PC-9 (cell line): ENCODE measurements at regions not wholly inside any gene's neighbourhood (a gene's known extent, or its start where the extent isn't known, plus 50 kb on each side); places are given as distances from the start of the nearest gene placed in this dataset.

Source experiments
- BruUV-seq: library from RNA; stranded (reverse); fragments of 400-500 nt; replicated peaks from 2 replicates; lab custom pipeline; 2021; lab: Mats Ljungman, UMichigan
- CTCF ChIA-PET: fragments of 300-600 bp; sonication (Branson Sonifier 250); formaldehyde crosslinking; loops from one replicate; lab custom pipeline; 2022; ENCODE audit warnings: antibody characterized with exemption; lab: Charles Lee
- POLR2A ChIA-PET: fragments of 300-600 bp; sonication (Branson Sonifier 250); formaldehyde crosslinking; loops from one replicate; lab custom pipeline; 2022; ENCODE audit warnings: antibody characterized with exemption; ENCODE audit not compliant: unreplicated experiment; lab: Charles Lee
- DNase-seq, 2 experiments: peaks; one replicate each; pipeline versions ENCODE4 v3.0.0 to v3.0.0-alpha.2; 2015 to 2022; ENCODE audit warnings: mixed read lengths in 1 of 2
- H2AFZ ChIP-seq: fragments of 200-600 bp; sonication (generic); 2 replicates; pipeline ENCODE4 v1.8.1; 2017; ENCODE audit warnings: antibody characterized with exemption
- H3F3A ChIP-seq: fragments of 200-600 bp; sonication (generic); 2 replicates; pipeline ENCODE4 v1.8.1; 2017; ENCODE audit warnings: antibody characterized with exemption, mild to moderate bottlenecking, low read depth; ENCODE audit not compliant: insufficient read depth
- H3K27ac ChIP-seq: fragments of 200-600 bp; sonication (generic); 2 replicates; pipeline ENCODE4 v1.6.1; 2016; ENCODE audit warnings: mixed run types
- H3K27me3 ChIP-seq: fragments of 200-600 bp; sonication (generic); 2 replicates; pipeline ENCODE4 v1.6.1; 2016; ENCODE audit warnings: low read depth, mixed run types; ENCODE audit not compliant: insufficient read depth
- H3K36me3 ChIP-seq: fragments of 200-600 bp; sonication (generic); 2 replicates; pipeline ENCODE4 v1.6.1; 2016; ENCODE audit warnings: low read depth, mixed run types
- H3K4me1 ChIP-seq: fragments of 200-600 bp; sonication (generic); replicated peaks from 2 replicates; pipeline ENCODE4 v1.6.1; 2016; ENCODE audit warnings: mixed run types; ENCODE audit not compliant: insufficient read depth
- H3K4me2 ChIP-seq: fragments of 200-600 bp; sonication (generic); 2 replicates; pipeline ENCODE4 v1.6.1; 2017; ENCODE audit warnings: mixed run types
- H3K4me3 ChIP-seq: fragments of 200-600 bp; sonication (generic); 2 replicates; pipeline ENCODE4 v1.6.1; 2016; ENCODE audit warnings: mixed run types
- H3K79me2 ChIP-seq: fragments of 200-600 bp; sonication (generic); 2 replicates; pipeline ENCODE4 v1.6.1; 2017; ENCODE audit warnings: low read depth, mixed run types
- H3K9me2 ChIP-seq: fragments of 200-600 bp; sonication (generic); 2 replicates; pipeline ENCODE4 v1.8.1; 2017; ENCODE audit warnings: mild to moderate bottlenecking; ENCODE audit not compliant: insufficient read depth
- H3K9me3 ChIP-seq: fragments of 200-600 bp; sonication (generic); 2 replicates; pipeline ENCODE4 v1.8.1; 2016; ENCODE audit warnings: low read depth; ENCODE audit not compliant: insufficient read depth
- H4K20me1 ChIP-seq: fragments of 200-600 bp; sonication (generic); 2 replicates; pipeline ENCODE4 v1.8.1; 2017; ENCODE audit not compliant: insufficient read depth
- CTCF ChIP-seq: fragments of 200-600 bp; sonication (generic); conservative IDR thresholded peaks from 2 replicates; pipeline ENCODE4 v1.6.1; 2017; ENCODE audit warnings: mixed run types, antibody characterized with exemption, mild to moderate bottlenecking, moderate library complexity
- EZH2 ChIP-seq: fragments of 200-600 bp; sonication (generic); IDR thresholded peaks from 2 replicates; pipeline ENCODE4 v1.8.0; 2017; ENCODE audit warnings: antibody characterized with exemption, low read depth
- intact Hi-C: fragments of 100-400 bp; cut with micrococcal nuclease; formaldehyde crosslinking; loops from one replicate; pipeline ENCODE4 v1.10.0; 2022; ENCODE audit not compliant: unreplicated experiment

GRCh38 chr11:92885600-92885999 lies 83.9 kb upstream of the MTNR1B start:
- H3K4me1 ChIP-seq = no peaks in the 10 kb centered on the region
- intact Hi-C loops = loop anchor here (10.0 kb wide), 1 partner anchor 661 kb away; the partner anchor contains the start of gene FAT3
- H3F3A ChIP-seq = no peaks in the 10 kb centered on the region
- H3K79me2 ChIP-seq = no peaks in the 10 kb centered on the region
- no peaks in the 10 kb centered on the region for H3K9me2 ChIP-seq
- no TSS peak for BruUV-seq
- H2AFZ ChIP-seq = no peak overlapping the region
- ChIA-PET POLR2A (no interaction called here), CTCF (interaction anchor here (0.6 kb wide), 1 partner anchor 192 kb away, joined by 3 read pairs; no protein-coding TSS in a partner anchor)
- no peaks in the 10 kb centered on the region for H3K36me3 ChIP-seq
- H4K20me1 ChIP-seq = no peaks in the 10 kb centered on the region
- no peaks in the 10 kb centered on the region for H3K9me3 ChIP-seq
- H3K4me3 ChIP-seq = no peak overlapping the region
- H3K27ac ChIP-seq = no peak overlapping the region
- DNase-seq = no peak
- no peaks in the 10 kb centered on the region for H3K27me3 ChIP-seq
- TF ChIP-seq CTCF (no peak), EZH2 (no peak)
- no peak overlapping the region for H3K4me2 ChIP-seq

GRCh38 chr11:92886243-92886905 lies 83.1 kb upstream of the MTNR1B start:
- H3K4me1 ChIP-seq = no peaks in the 10 kb centered on the region
- H3K36me3 ChIP-seq = no peaks in the 10 kb centered on the region
- no TSS peak for BruUV-seq
- DNase-seq = peak; percentile 40 to 43
- H3K27ac ChIP-seq = no peak overlapping the region
- no peak overlapping the region for H3K4me3 ChIP-seq
- H4K20me1 ChIP-seq = no peaks in the 10 kb centered on the region
- ChIA-PET POLR2A (no interaction called here), CTCF (interaction anchor here (0.6 to 0.7 kb wide), 3 partner anchors 193 to 785 kb away, joined by 3 read pairs; no protein-coding TSS in a partner anchor)
- no peaks in the 10 kb centered on the region for H3K9me2 ChIP-seq
- intact Hi-C loops = loop anchor here (1.0 to 10.0 kb wide), 2 partner anchors 662 to 816 kb away; partner anchors contain the start of gene FAT3
- no peak overlapping the region for H2AFZ ChIP-seq
- H3K27me3 ChIP-seq = no peaks in the 10 kb centered on the region
- TF ChIP-seq CTCF (peak; percentile 83), EZH2 (no peak)
- no peaks in the 10 kb centered on the region for H3K79me2 ChIP-seq
- no peaks in the 10 kb centered on the region for H3F3A ChIP-seq
- H3K9me3 ChIP-seq = no peaks in the 10 kb centered on the region
- H3K4me2 ChIP-seq = no peak overlapping the region

GRCh38 chr11:92888696-92889095 lies 80.8 kb upstream of the MTNR1B start:
- Histone ChIP-seq H3K4me3 (no peak overlapping the region), H3K4me1 (no peaks in the 10 kb centered on the region), H3K9me2 (no peaks in the 10 kb centered on the region), H3F3A (no peaks in the 10 kb centered on the region), H3K27ac (no peak overlapping the region), H4K20me1 (no peaks in the 10 kb centered on the region), H3K27me3 (no peaks in the 10 kb centered on the region), H3K9me3 (no peaks in the 10 kb centered on the region), H3K4me2 (no peak overlapping the region), H3K79me2 (no peaks in the 10 kb centered on the region), H2AFZ (no peak overlapping the region), H3K36me3 (no peaks in the 10 kb centered on the region)
- intact Hi-C loops = loop anchor here (10.0 kb wide), 1 partner anchor 664 kb away; the partner anchor contains the start of gene FAT3
- POLR2A ChIA-PET = no interaction called here
- CTCF ChIA-PET = no interaction called here
- TF ChIP-seq EZH2 = no peak
- no peak for TF ChIP-seq CTCF
- BruUV-seq = no TSS peak
- no peak for DNase-seq
